Stimulated activated naive B cell treated with anti-CD40 and anti-IgM and Interleukin-4, amounts not matched to agents 10 μg/mL and 1 μg/mL and 100 μg/mL, for 72 hours (primary cell): ENCODE measurements at regions not wholly inside any gene's neighbourhood (a gene's known extent, or its start where the extent isn't known, plus 50 kb on each side); places are given as distances from the start of the nearest gene placed in this dataset.

ENCODE experiments used
- ATAC-seq, 2 donors: fragments of 150-1000 bp; cut with Tn5 transposase; replicated peaks; 2 replicates each; pipeline ENCODE4 v1.10.0; 2021; ENCODE audit warnings: moderate library complexity in 1 of 2
- DNase-seq: peaks from one replicate; pipeline ENCODE4 v3.0.0; 2021
- H3K27ac Mint-ChIP-seq: one replicate; pipeline ENCODE4 v1.8.0; 2022; ENCODE audit warnings: mild to moderate bottlenecking, mixed read lengths
- H3K27me3 Mint-ChIP-seq, 2 donors: one replicate each; pipeline ENCODE4 v1.8.0; 2022; ENCODE audit warnings: mixed read lengths in 2 of 2
- H3K36me3 Mint-ChIP-seq, 2 donors: one replicate each; pipeline ENCODE4 v1.8.0; 2022; ENCODE audit warnings: mixed read lengths in 2 of 2, mild to moderate bottlenecking in 1 of 2
- H3K4me1 Mint-ChIP-seq, 2 donors: one replicate each; pipeline ENCODE4 v1.8.0; 2022; ENCODE audit warnings: mixed read lengths in 2 of 2, mild to moderate bottlenecking in 1 of 2
- H3K4me3 Mint-ChIP-seq, 2 donors: one replicate each; pipeline ENCODE4 v1.8.0; 2022; ENCODE audit warnings: mild to moderate bottlenecking in 2 of 2, mixed read lengths in 2 of 2, moderate library complexity in 1 of 2
- H3K9me3 Mint-ChIP-seq, 2 donors: one replicate each; pipeline ENCODE4 v1.8.0; 2022; ENCODE audit warnings: mixed read lengths in 2 of 2, mild to moderate bottlenecking in 1 of 2

- Mint-ChIP-seq H3K9me3 (peaks cover 0 to 1% of the 10 kb centered on the region in 2 donors), H3K36me3 (no peaks in the 10 kb centered on the region), H3K27me3 (peaks cover 32 to 38% of the 10 kb centered on the region in 2 donors), H3K27ac (no peak overlapping the region), H3K4me1 (no peaks in the 10 kb centered on the region), H3K4me3 (no peak overlapping the region)
- ATAC-seq (no peak), DNase-seq (no peak)
These were observed 91.2 kb downstream of the AIPL1 start for GRCh38 chr17:6343736-6344135.

- Mint-ChIP-seq H3K4me1 (no peaks in the 10 kb centered on the region), H3K27me3 (peaks cover 31 to 39% of the 10 kb centered on the region in 2 donors)
These were observed 91.7 kb downstream of the AIPL1 start for GRCh38 chr17:6343191-6343590.

DNA sequence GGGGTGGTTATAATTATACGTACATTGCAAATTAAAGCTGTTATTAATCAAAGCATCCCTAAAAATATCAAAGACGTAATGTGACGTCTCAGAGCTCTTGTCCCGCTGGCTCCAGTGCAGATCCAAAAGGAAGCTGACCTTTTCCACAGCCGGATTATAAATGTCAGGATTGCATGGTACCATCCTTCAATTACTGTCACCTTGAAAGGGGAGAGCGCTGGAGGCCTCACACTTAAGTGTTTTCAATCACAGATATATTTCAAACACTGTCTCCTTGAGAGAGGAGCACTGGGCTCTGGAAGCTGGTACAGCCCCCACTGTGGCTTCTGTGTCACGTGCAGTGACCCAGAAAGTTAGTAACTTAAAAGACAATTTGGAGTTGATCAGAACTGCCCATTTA is 94.2 kb downstream of the AIPL1 start:
- no peak overlapping the region for H3K4me3 Mint-ChIP-seq
- ATAC-seq = no peak
- no peaks in the 10 kb centered on the region for H3K4me1 Mint-ChIP-seq

More at GRCh38 chr17:6343191-6343590, 91.7 kb downstream of the AIPL1 start:
- peaks cover 0 to 1% of the 10 kb centered on the region in 2 donors for H3K9me3 Mint-ChIP-seq
- H3K4me3 Mint-ChIP-seq = no peak overlapping the region
- H3K27ac Mint-ChIP-seq = no peak overlapping the region
- no peaks in the 10 kb centered on the region for H3K36me3 Mint-ChIP-seq
- no peak for DNase-seq
- ATAC-seq = no peak

DNA sequence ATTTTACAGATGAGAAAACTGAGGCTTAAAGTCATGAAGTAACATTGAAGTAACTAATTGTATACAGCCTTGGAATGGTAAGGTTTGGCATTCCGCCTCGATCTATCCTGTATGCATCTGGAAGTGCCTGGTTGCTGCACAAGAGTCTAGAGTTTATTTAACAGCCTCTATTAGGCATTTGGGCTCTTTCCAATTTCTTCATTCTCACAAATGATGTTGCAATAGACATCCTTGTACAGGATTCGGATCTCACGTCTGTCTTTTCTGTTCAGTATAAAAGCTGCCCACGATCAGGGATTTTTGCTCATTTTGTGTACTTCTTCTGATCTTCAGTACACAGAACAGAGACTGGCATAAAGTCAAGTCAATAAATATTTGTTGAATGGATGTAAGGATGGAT is 100.5 kb downstream of the AIPL1 start:
- no peak for DNase-seq
- Mint-ChIP-seq H3K27ac (no peak overlapping the region), H3K4me1 (no peaks in the 10 kb centered on the region), H3K4me3 (no peak overlapping the region), H3K27me3 (peaks cover 15 to 16% of the 10 kb centered on the region in 2 donors), H3K36me3 (no peaks in the 10 kb centered on the region), H3K9me3 (no peaks in the 10 kb centered on the region)
- ATAC-seq = no peak

More for the DNA sequence above, 94.2 kb downstream of the AIPL1 start:
- peaks cover 0 to 1% of the 10 kb centered on the region in 2 donors for H3K9me3 Mint-ChIP-seq
- H3K27me3 Mint-ChIP-seq = peaks cover 19 to 38% of the 10 kb centered on the region in 2 donors
- H3K36me3 Mint-ChIP-seq = no peaks in the 10 kb centered on the region
- no peak for DNase-seq
- no peak overlapping the region for H3K27ac Mint-ChIP-seq

- H3K4me1 Mint-ChIP-seq = peaks cover 0 to 1% of the 10 kb centered on the region in 2 donors
- DNase-seq = no peak
These were observed 104.0 kb downstream of the AIPL1 start for GRCh38 chr17:6330936-6331335.

GRCh38 chr17:6328279-6328678 is 106.6 kb downstream of the AIPL1 start:
- ATAC-seq = no peak
- no peak overlapping the region for H3K4me3 Mint-ChIP-seq
- H3K9me3 Mint-ChIP-seq = peaks cover 0 to 2% of the 10 kb centered on the region in 2 donors
- H3K27me3 Mint-ChIP-seq = peaks cover 25 to 37% of the 10 kb centered on the region in 2 donors
- peaks cover 0 to 1% of the 10 kb centered on the region in 2 donors for H3K4me1 Mint-ChIP-seq
- H3K36me3 Mint-ChIP-seq = no peaks in the 10 kb centered on the region
- DNase-seq = no peak
- no peak overlapping the region for H3K27ac Mint-ChIP-seq

More at GRCh38 chr17:6330936-6331335, 104.0 kb downstream of the AIPL1 start:
- Mint-ChIP-seq H3K27me3 (peaks cover 29 to 34% of the 10 kb centered on the region in 2 donors), H3K9me3 (peaks cover 0 to 2% of the 10 kb centered on the region in 2 donors), H3K27ac (no peak overlapping the region), H3K4me3 (no peak overlapping the region), H3K36me3 (no peaks in the 10 kb centered on the region)
- no peak for ATAC-seq

GRCh38 chr17:6327007-6327406 is 107.9 kb downstream of the AIPL1 start:
- no peak for DNase-seq
- H3K27ac Mint-ChIP-seq = no peak overlapping the region
- no peaks in the 10 kb centered on the region for H3K36me3 Mint-ChIP-seq
- H3K4me1 Mint-ChIP-seq = peaks cover 0 to 1% of the 10 kb centered on the region in 2 donors
- ATAC-seq = no peak
- H3K9me3 Mint-ChIP-seq = peaks cover 0 to 2% of the 10 kb centered on the region in 2 donors
- no peak overlapping the region for H3K4me3 Mint-ChIP-seq
- peaks cover 25 to 37% of the 10 kb centered on the region in 2 donors for H3K27me3 Mint-ChIP-seq

GRCh38 chr17:6326483-6326882 is 108.4 kb downstream of the AIPL1 start:
- Mint-ChIP-seq H3K4me3 (no peak overlapping the region), H3K27ac (no peak overlapping the region), H3K36me3 (no peaks in the 10 kb centered on the region), H3K27me3 (peaks cover 25 to 41% of the 10 kb centered on the region in 2 donors), H3K4me1 (peaks cover 0 to 1% of the 10 kb centered on the region in 2 donors), H3K9me3 (peaks cover 0 to 2% of the 10 kb centered on the region in 2 donors)
- no peak for DNase-seq
- ATAC-seq = no peak

DNA sequence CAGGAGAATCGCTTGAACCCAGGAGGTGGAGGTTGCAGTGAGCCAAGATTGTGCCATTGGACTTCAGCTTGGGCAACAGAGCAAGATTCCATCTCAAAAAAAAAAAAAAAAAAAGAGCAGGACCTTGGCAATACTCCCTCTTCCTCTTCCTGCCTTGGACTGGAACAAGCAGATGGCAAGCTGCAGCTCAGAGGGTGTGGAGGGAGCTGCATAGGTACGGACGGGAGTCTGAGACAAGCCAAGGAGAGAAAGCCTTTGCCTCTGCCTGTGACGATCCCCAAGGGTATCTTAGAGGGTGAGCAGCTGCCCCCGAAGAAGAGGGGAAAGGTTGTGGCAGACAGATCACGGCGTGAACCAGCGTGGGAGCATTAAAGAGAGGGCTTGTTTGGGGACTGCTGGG is 109.2 kb downstream of the AIPL1 start:
- no peaks in the 10 kb centered on the region for H3K36me3 Mint-ChIP-seq
- DNase-seq (no peak), ATAC-seq (no peak)
- no peak overlapping the region for H3K27ac Mint-ChIP-seq
- H3K4me1 Mint-ChIP-seq = peaks cover 0 to 1% of the 10 kb centered on the region in 2 donors
- H3K27me3 Mint-ChIP-seq = peaks cover 25 to 42% of the 10 kb centered on the region in 2 donors
- no peak overlapping the region for H3K4me3 Mint-ChIP-seq
- peaks cover 0 to 2% of the 10 kb centered on the region in 2 donors for H3K9me3 Mint-ChIP-seq

DNA sequence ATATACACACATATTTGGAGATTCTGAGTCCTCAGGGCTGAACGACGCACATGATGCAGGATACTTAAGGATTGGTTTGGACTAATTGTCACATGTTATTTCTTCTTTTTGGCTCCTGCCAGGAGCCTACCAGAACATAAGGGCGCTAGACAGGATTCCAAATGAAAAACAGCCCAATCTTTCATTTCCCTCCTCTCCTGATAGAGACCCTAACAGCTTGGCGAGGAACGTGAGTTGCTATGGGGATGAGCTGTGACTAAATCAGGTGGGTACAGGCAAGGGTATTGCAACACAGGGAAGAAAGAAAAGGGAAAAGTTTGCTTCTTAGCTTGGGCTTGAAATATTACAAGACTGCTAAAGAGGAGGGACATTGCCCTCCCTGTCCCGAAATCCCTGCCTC is 109.9 kb downstream of the AIPL1 start:
- Mint-ChIP-seq H3K27ac (no peak overlapping the region), H3K27me3 (peaks cover 20 to 36% of the 10 kb centered on the region in 2 donors), H3K36me3 (no peaks in the 10 kb centered on the region), H3K9me3 (peaks cover 0 to 2% of the 10 kb centered on the region in 2 donors), H3K4me3 (no peak overlapping the region), H3K4me1 (peaks cover 0 to 1% of the 10 kb centered on the region in 2 donors)
- DNase-seq (no peak), ATAC-seq (no peak)

DNA sequence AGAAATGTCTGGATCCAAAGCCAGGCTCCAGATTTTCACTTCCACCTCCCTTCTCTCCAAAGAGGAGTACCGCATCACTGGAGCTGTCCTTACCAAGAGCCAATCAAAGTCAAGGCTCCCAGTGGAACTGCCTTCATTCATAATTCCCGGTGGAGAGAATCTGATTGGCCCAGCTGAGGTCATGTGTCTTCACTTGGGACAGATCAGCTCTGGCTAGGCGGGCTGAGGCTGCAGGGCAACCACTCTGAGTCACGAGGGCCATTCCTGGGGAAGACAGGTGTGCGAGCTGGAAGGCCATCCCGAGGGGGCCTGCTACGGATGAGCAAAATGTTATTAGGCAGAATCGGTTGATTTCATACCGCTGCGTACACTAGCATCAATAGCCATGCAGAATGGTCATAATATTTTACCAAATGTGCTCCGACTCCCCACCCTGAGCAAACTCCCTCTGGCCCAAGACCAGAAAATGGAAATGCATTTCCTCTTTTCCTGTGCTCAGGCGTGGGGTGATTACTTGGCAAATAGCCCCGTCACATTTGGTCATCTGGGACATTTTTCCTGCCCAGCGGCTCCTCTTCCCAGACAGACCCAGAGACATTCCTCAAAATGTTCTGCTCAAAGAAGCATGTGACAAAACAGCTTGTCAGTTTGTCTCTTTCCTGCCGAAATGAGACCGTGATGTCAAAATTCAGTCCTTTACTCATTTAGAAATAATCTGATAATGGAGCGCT is 111.1 kb downstream of the AIPL1 start:
- H3K36me3 Mint-ChIP-seq = no peaks in the 10 kb centered on the region
- peaks cover 20 to 28% of the 10 kb centered on the region in 2 donors for H3K27me3 Mint-ChIP-seq
- H3K27ac Mint-ChIP-seq = no peak overlapping the region
- no peak for ATAC-seq
- DNase-seq = no peak
- peaks cover 0 to 1% of the 10 kb centered on the region in 2 donors for H3K4me1 Mint-ChIP-seq
- H3K9me3 Mint-ChIP-seq = peaks cover 0 to 2% of the 10 kb centered on the region in 2 donors
- no peak overlapping the region for H3K4me3 Mint-ChIP-seq

GRCh38 chr17:6322316-6322715 is 112.6 kb downstream of the AIPL1 start:
- DNase-seq (no peak), ATAC-seq (no peak)
- Mint-ChIP-seq H3K27me3 (peaks cover 14% of the 10 kb centered on the region in 2 donors), H3K4me3 (no peak overlapping the region), H3K36me3 (no peaks in the 10 kb centered on the region), H3K4me1 (peaks cover 0 to 1% of the 10 kb centered on the region in 2 donors), H3K27ac (no peak overlapping the region), H3K9me3 (no peaks in the 10 kb centered on the region)

DNA sequence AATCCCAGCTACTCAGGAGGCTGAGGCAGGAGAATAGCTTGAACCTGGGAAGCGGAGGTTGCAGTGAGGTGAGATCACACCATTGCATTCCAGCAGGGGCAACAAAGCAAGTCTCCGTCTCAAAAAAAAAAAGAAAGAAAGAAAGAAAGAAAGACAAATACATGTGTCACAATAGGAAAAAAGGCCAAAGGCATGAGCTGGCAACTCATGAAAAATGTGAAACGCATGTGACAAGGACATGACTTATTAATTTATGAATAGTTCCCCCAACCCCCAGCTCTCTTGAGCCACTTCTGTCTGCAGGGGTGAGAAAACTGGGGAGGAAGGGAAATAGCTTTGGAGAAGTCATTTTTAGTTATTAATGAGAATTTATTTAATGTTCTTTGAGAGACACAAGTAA is 120.6 kb downstream of the AIPL1 start:
- no peak for ATAC-seq
- DNase-seq = no peak
- Mint-ChIP-seq H3K27me3 (peaks cover 31 to 43% of the 10 kb centered on the region in 2 donors), H3K36me3 (no peaks in the 10 kb centered on the region), H3K27ac (no peak overlapping the region), H3K4me3 (no peak overlapping the region), H3K9me3 (peaks cover 2 to 4% of the 10 kb centered on the region in 2 donors), H3K4me1 (no peaks in the 10 kb centered on the region)

DNA sequence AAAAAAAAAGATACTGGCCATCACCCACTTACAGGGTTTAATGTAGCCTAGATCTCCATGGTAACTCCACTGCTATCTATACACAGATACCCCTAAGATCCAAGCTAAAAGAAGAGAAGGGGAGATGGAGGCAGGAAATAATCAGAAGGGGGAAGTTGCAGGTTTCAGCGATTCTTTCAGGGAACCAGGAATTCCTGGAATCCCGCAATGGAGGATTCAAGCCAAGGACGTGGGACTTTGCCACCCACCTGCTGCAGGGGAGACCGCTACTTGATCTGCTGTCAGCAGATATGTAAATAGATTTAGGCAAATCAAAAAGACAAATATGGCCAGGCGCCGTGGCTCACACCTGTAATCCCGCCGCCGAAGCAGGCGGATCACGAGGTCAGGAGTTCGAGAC is 121.1 kb downstream of the AIPL1 start:
- Mint-ChIP-seq H3K27me3 (peaks cover 31 to 43% of the 10 kb centered on the region in 2 donors), H3K27ac (no peak overlapping the region), H3K4me3 (no peak overlapping the region), H3K36me3 (no peaks in the 10 kb centered on the region), H3K4me1 (no peaks in the 10 kb centered on the region), H3K9me3 (peaks cover 2 to 4% of the 10 kb centered on the region in 2 donors)
- ATAC-seq (no peak), DNase-seq (no peak)

- H3K27ac Mint-ChIP-seq = no peak overlapping the region
- no peak for ATAC-seq
- DNase-seq = no peak
- H3K4me3 Mint-ChIP-seq = no peak overlapping the region
- H3K27me3 Mint-ChIP-seq = peaks cover 39 to 42% of the 10 kb centered on the region in 2 donors
- no peaks in the 10 kb centered on the region for H3K4me1 Mint-ChIP-seq
- H3K36me3 Mint-ChIP-seq = no peaks in the 10 kb centered on the region
- H3K9me3 Mint-ChIP-seq = no peaks in the 10 kb centered on the region
These were observed 128.1 kb downstream of the AIPL1 start for GRCh38 chr17:6306820-6307219.
